PC-9 (cell line): ENCODE measurements at regions not wholly inside any gene's neighbourhood (a gene's known extent, or its start where the extent isn't known, plus 50 kb on each side); places are given as distances from the start of the nearest gene placed in this dataset.

Source experiments
- BruUV-seq: library from RNA; stranded (reverse); fragments of 400-500 nt; replicated peaks from 2 replicates; lab custom pipeline; 2021; lab: Mats Ljungman, UMichigan
- CTCF ChIA-PET: fragments of 300-600 bp; sonication (Branson Sonifier 250); formaldehyde crosslinking; loops from one replicate; lab custom pipeline; 2022; ENCODE audit warnings: antibody characterized with exemption; lab: Charles Lee
- POLR2A ChIA-PET: fragments of 300-600 bp; sonication (Branson Sonifier 250); formaldehyde crosslinking; loops from one replicate; lab custom pipeline; 2022; ENCODE audit warnings: antibody characterized with exemption; ENCODE audit not compliant: unreplicated experiment; lab: Charles Lee
- DNase-seq, 2 experiments: peaks; one replicate each; pipeline versions ENCODE4 v3.0.0 to v3.0.0-alpha.2; 2015 to 2022; ENCODE audit warnings: mixed read lengths in 1 of 2
- H2AFZ ChIP-seq: fragments of 200-600 bp; sonication (generic); 2 replicates; pipeline ENCODE4 v1.8.1; 2017; ENCODE audit warnings: antibody characterized with exemption
- H3F3A ChIP-seq: fragments of 200-600 bp; sonication (generic); 2 replicates; pipeline ENCODE4 v1.8.1; 2017; ENCODE audit warnings: antibody characterized with exemption, mild to moderate bottlenecking, low read depth; ENCODE audit not compliant: insufficient read depth
- H3K27ac ChIP-seq: fragments of 200-600 bp; sonication (generic); 2 replicates; pipeline ENCODE4 v1.6.1; 2016; ENCODE audit warnings: mixed run types
- H3K27me3 ChIP-seq: fragments of 200-600 bp; sonication (generic); 2 replicates; pipeline ENCODE4 v1.6.1; 2016; ENCODE audit warnings: low read depth, mixed run types; ENCODE audit not compliant: insufficient read depth
- H3K36me3 ChIP-seq: fragments of 200-600 bp; sonication (generic); 2 replicates; pipeline ENCODE4 v1.6.1; 2016; ENCODE audit warnings: low read depth, mixed run types
- H3K4me1 ChIP-seq: fragments of 200-600 bp; sonication (generic); replicated peaks from 2 replicates; pipeline ENCODE4 v1.6.1; 2016; ENCODE audit warnings: mixed run types; ENCODE audit not compliant: insufficient read depth
- H3K4me2 ChIP-seq: fragments of 200-600 bp; sonication (generic); 2 replicates; pipeline ENCODE4 v1.6.1; 2017; ENCODE audit warnings: mixed run types
- H3K4me3 ChIP-seq: fragments of 200-600 bp; sonication (generic); 2 replicates; pipeline ENCODE4 v1.6.1; 2016; ENCODE audit warnings: mixed run types
- H3K79me2 ChIP-seq: fragments of 200-600 bp; sonication (generic); 2 replicates; pipeline ENCODE4 v1.6.1; 2017; ENCODE audit warnings: low read depth, mixed run types
- H3K9me2 ChIP-seq: fragments of 200-600 bp; sonication (generic); 2 replicates; pipeline ENCODE4 v1.8.1; 2017; ENCODE audit warnings: mild to moderate bottlenecking; ENCODE audit not compliant: insufficient read depth
- H3K9me3 ChIP-seq: fragments of 200-600 bp; sonication (generic); 2 replicates; pipeline ENCODE4 v1.8.1; 2016; ENCODE audit warnings: low read depth; ENCODE audit not compliant: insufficient read depth
- H4K20me1 ChIP-seq: fragments of 200-600 bp; sonication (generic); 2 replicates; pipeline ENCODE4 v1.8.1; 2017; ENCODE audit not compliant: insufficient read depth
- CTCF ChIP-seq: fragments of 200-600 bp; sonication (generic); conservative IDR thresholded peaks from 2 replicates; pipeline ENCODE4 v1.6.1; 2017; ENCODE audit warnings: mixed run types, antibody characterized with exemption, mild to moderate bottlenecking, moderate library complexity
- EZH2 ChIP-seq: fragments of 200-600 bp; sonication (generic); IDR thresholded peaks from 2 replicates; pipeline ENCODE4 v1.8.0; 2017; ENCODE audit warnings: antibody characterized with exemption, low read depth
- intact Hi-C: fragments of 100-400 bp; cut with micrococcal nuclease; formaldehyde crosslinking; loops from one replicate; pipeline ENCODE4 v1.10.0; 2022; ENCODE audit not compliant: unreplicated experiment

DNA sequence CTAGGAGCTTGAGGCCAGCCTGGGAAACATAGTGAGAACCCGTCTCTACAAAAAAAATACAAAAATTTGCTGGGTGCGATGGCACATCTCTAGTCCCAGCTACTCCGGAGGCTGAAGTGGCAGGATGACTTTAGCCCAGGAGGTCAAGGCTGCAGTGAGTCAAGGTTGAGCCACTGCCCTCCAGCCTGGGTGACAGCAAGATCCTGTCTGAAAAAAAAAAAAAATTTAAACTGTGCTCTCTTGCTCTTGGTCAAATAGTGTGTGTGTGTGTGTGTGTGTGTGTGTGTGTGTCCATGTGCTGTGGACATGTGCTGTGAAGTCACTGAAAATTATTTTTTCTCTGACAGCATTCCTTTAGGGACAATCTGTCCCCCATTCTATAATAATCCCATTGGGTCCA is 62.1 kb upstream of the TCF7L2 start:
- TF ChIP-seq CTCF (no peak), EZH2 (no peak)
- intact Hi-C loops = no loop called here
- Histone ChIP-seq H3K9me3 (no peaks in the 10 kb centered on the region), H3K4me3 (no peak overlapping the region), H3K9me2 (no peaks in the 10 kb centered on the region), H3K27ac (no peak overlapping the region), H3F3A (no peaks in the 10 kb centered on the region), H3K79me2 (no peaks in the 10 kb centered on the region), H4K20me1 (no peaks in the 10 kb centered on the region), H3K4me2 (no peak overlapping the region), H3K27me3 (no peaks in the 10 kb centered on the region), H3K4me1 (no peaks in the 10 kb centered on the region), H2AFZ (no peak overlapping the region), H3K36me3 (no peaks in the 10 kb centered on the region)
- DNase-seq = no peak
- no TSS peak for BruUV-seq
- ChIA-PET POLR2A (no interaction called here), CTCF (no interaction called here)

DNA sequence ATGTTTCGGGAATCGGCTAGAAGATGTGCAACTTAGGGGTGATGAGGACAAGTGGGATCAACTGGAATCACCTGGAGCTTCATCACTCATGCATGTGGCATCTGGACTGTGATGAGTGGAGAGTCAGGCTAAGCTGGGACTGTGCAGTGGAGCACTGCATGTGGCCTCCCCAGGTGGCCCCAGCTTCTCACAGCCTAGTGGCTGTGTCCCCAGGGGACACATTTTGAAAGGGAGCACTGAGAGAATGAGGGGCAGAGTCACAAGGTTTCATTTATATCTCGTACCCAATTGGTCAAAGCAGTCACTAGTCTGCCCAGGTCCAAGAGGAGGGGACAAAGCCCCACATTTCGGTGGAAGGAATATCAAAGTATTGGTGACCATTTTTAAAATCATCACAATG is 54.8 kb upstream of the TCF7L2 start:
- no peaks in the 10 kb centered on the region for H3K79me2 ChIP-seq
- CTCF ChIA-PET = no interaction called here
- POLR2A ChIA-PET = no interaction called here
- H3F3A ChIP-seq = no peaks in the 10 kb centered on the region
- no peaks in the 10 kb centered on the region for H4K20me1 ChIP-seq
- no peaks in the 10 kb centered on the region for H3K27me3 ChIP-seq
- TF ChIP-seq EZH2 (no peak), CTCF (no peak)
- H3K9me3 ChIP-seq = no peaks in the 10 kb centered on the region
- no TSS peak for BruUV-seq
- intact Hi-C loops = no loop called here
- H3K4me3 ChIP-seq = no peak overlapping the region
- H3K4me2 ChIP-seq = no peak overlapping the region
- H3K36me3 ChIP-seq = no peaks in the 10 kb centered on the region
- no peak overlapping the region for H2AFZ ChIP-seq
- H3K9me2 ChIP-seq = no peaks in the 10 kb centered on the region
- no peaks in the 10 kb centered on the region for H3K4me1 ChIP-seq
- no peak overlapping the region for H3K27ac ChIP-seq
- no peak for DNase-seq

DNA sequence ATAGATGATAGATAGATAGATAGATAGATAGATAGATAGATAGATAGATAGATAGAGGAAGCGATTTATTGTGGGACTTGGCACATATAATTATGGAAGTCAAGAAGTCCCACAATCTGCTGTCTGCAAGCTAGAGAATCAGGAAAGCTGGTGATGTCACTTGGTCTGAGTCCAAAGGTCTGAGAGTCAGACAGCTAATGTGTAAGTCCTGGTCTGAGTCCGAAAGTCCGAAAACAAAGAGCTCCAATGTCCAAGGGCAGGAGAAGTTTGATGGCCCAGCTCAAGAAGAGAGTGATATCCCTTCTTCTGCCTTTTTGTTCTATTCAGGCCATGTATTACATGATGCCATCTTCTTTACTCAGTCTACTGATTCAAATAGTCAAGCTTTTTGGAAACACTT is 53.8 kb upstream of the TCF7L2 start:
- Histone ChIP-seq H3K27me3 (no peaks in the 10 kb centered on the region), H4K20me1 (no peaks in the 10 kb centered on the region), H3K79me2 (no peaks in the 10 kb centered on the region), H3F3A (no peaks in the 10 kb centered on the region), H3K36me3 (no peaks in the 10 kb centered on the region), H3K27ac (no peak overlapping the region), H3K4me2 (no peak overlapping the region), H3K4me1 (no peaks in the 10 kb centered on the region), H3K9me3 (no peaks in the 10 kb centered on the region), H2AFZ (no peak overlapping the region), H3K4me3 (no peak overlapping the region), H3K9me2 (no peaks in the 10 kb centered on the region)
- intact Hi-C loops = no loop called here
- DNase-seq = no peak
- ChIA-PET CTCF (no interaction called here), POLR2A (no interaction called here)
- TF ChIP-seq CTCF (no peak), EZH2 (no peak)
- BruUV-seq = no TSS peak
